NK-92 treated with Interleukin-12 subunit alpha and Interleukin-12 subunit beta, amount 100 ng/mL, for 24 hours (cell line): ENCODE measurements at regions not wholly inside any gene's neighbourhood (a gene's known extent, or its start where the extent isn't known, plus 50 kb on each side); places are given as distances from the start of the nearest gene placed in this dataset.
"Not testable (repeated sequence)": the region's sequence is repeated elsewhere in the genome, so short reads cannot be mapped to it uniquely, and the experiment has no call there.

ENCODE experiments used
- DNase-seq: peaks from one replicate; lab custom pipeline; 2025; lab: John Stamatoyannopoulos, UW

DNA sequence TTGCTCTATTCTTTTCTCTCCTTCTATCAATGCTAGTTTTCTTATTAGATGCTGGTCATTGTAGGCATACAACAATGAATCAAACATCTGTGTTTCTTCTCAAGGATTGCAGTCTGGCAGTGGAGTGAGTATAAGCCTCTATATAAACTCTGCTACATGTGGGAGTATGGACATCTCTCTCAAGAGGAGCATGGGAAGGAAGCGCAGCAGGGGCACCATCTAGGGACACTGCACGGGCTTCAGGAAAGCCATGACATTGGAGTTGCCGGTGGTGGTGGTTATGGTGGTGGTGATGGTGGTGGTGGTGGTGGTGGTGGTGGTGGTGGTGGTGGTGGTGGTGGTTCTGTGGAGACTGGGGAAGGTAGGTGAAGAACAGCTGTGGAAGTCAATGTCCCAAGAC lies 462.6 kb downstream of the RNF144A start:
- DNase-seq, result no peak

DNA sequence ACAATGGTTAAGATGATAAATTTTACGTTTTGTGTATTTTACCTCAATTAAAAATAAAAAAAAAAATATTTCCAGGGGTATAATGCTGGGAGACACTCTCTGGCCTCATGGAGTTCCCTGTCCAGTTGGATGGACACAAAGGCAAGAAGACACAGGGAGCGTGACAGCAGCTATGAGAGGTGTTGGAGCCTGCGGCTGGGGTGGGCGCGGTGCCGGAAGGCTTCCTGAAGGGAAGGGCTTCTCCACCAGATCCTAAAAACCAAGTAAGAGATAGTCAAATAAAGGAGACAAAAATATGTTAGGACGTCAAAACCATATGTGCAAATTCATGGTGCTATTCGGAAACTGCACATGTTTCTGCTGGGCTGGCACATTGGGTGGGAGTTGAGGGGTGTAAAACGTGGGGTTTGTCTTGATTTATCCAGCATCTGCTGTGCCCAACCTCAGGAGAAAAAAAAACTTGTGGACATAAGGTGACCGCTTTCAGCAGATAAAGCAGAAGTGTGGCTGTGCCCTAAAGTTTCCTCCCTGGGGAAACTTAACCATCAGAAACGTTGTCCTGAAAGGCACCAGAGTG lies 467.6 kb downstream of the RNF144A start:
- DNase-seq, result no peak

GRCh38 chr2:7390311-7390710 lies 473.1 kb downstream of the RNF144A start:
- DNase-seq, result not testable (repeated sequence)

DNA sequence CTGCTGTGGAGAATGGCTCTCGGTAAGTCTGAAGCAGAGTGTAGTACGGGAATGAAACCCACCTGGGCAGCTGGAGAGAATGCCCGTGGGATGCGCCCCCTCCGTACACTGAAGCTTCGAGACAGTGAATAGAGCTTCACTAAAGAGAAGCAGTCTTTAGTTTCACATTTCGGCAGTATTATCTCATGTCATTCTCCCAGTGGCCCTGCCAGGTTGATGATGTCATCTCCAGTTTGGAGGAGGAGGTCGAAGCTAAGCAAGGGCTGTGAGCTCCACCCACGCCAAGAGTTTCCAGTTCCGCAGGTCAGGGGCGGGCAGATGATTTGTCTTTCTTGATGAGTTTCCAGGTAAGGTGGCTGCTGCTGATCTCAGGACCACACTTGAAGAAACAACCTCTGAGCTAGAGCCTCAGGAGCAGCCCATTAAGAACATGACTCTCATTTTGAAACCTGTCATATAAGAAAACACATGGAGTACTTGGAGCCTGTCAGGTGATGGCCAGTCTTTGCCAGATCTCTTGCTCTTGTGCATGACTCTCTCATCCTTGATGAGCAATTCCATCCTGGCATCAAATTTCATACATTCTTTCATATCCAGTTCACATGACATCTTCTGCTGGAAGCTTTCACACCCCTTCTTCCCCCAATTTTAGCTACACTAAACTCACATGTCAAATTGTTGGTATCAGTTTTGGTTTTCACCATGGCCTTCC lies 475.0 kb downstream of the RNF144A start:
- no peak for DNase-seq

GRCh38 chr2:7394195-7394594 lies 477.0 kb downstream of the RNF144A start:
- DNase-seq, result no peak

DNA sequence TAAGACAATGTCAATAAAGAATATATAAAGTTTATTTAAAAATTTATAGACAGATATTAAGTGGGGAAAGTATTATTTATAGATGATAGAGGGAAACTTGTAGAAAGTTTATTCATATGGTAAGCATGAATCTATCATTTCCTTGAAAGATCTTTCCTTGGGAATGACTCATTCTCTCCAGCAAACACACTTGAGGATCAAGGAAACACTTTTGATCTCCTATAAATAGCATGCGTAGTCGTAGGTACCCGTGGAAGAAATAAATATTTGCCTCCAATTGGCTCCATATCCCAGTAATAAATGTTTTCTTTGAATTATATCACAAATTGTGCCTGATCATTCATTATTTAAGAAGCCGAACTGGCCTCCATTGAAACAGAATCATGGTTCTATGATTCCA lies 483.4 kb downstream of the RNF144A start:
- no peak for DNase-seq

GRCh38 chr2:7403092-7403775 lies 486.0 kb downstream of the RNF144A start:
- DNase-seq, result no peak

DNA sequence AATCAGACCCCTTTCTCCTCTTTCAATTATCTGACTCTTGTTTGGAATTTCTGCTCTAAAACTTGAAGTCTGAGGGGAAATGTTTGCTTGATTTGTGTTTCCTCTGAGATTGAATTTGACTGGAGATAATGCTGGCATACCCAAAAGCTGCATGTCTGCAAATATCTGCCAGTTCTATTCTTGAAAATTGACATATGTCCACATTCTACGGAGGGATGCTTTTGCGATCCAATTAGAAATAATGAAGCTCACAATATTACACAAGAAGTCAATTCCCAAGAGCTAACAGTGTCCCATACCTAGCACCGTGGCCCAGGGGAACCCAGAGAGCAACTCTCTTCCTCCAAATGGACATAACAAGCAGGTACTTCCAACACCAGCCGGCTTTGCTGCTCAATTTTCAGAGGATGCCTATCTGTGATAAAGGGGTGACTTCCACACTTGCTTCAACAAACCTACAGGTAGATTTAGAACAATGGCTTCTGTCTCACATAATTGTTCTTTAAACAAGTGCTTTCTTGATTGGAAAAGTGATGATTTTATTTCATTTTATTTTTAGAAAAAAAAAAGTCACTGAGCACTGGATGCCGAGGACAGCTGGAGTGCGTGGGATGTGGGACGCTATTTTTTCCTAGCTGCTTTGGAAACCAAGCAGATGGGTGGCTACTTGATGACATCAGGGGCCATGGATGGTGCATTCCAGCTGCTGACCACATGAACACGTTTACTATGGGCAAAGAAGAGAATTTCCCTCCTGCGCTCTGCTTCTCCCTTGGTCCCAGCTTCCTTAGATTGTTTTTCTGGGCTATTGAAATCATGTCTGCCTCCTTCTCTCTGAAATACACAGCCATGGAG lies 488.9 kb downstream of the RNF144A start:
- no peak for DNase-seq

- no peak for DNase-seq
These were observed 489.8 kb downstream of the RNF144A start for GRCh38 chr2:7407001-7407400.

DNA sequence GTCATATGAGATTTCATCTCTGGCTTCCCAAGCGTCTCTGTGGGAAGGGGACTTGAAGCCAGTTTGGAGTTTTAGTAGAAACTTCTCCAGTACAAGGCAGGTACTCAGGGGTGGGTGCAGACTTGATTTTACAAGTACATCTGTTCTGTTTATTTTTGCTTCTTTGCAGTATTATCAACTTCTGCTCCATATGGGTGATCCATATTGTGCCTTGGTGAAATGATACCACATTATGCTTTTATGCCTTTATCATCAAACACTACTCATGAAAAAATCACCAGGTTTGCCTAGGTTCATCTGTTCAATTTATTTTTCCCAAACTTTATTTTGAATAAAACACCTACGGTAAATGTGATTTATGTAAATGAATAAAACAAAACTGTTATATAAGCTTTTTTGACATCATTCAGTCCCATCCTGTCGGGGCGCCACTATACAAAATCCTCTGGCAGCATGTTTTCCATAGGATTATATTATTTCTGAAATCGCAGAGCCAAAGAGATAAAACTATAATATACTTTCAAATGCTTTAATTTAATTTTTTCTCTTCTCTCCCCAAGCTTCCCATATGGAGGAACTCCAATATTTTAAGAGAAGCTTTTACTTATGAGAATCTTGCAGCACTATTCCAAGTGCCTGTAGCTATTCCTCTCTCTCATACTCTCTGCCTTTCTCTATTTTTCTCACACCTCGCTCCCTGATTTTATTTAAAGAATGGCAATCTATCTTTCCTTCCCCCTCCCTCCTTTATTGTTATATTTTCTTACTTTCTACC lies 490.9 kb downstream of the RNF144A start:
- no peak for DNase-seq

GRCh38 chr2:7411691-7412090 lies 494.5 kb downstream of the RNF144A start:
- DNase-seq, result no peak

GRCh38 chr2:7417845-7418742 lies 500.9 kb downstream of the RNF144A start:
- no peak for DNase-seq

- DNase-seq, result no peak
These were observed 502.0 kb downstream of the RNF144A start for GRCh38 chr2:7419186-7419585.

DNA sequence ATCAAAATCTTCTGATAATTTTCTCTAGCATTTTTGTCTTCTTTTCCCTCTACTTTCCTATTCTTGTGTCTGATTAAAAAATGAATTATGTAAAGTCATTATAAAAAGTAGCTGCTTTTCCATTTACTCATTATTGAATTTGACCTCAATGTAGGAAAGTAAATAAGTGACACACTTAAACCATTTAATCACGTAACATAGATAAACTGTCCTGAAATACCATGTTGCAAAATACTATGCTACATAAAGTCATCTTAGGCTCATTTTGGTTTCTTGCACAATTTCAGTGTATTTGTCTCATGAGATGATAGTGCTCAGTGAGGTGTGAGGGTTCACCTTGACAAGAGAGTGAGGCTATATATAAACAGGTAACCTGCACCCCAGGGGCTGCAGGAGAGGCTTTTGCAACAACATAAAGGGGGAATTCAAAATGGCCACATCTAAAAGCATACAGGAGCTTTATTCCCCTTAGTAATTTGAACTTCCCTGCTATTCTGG lies 502.7 kb downstream of the RNF144A start:
- DNase-seq, result no peak

- DNase-seq, result no peak
These were observed 503.3 kb downstream of the RNF144A start for GRCh38 chr2:7420530-7420929.

GRCh38 chr2:7424481-7424880 lies 507.3 kb downstream of the RNF144A start:
- DNase-seq, result no peak

DNA sequence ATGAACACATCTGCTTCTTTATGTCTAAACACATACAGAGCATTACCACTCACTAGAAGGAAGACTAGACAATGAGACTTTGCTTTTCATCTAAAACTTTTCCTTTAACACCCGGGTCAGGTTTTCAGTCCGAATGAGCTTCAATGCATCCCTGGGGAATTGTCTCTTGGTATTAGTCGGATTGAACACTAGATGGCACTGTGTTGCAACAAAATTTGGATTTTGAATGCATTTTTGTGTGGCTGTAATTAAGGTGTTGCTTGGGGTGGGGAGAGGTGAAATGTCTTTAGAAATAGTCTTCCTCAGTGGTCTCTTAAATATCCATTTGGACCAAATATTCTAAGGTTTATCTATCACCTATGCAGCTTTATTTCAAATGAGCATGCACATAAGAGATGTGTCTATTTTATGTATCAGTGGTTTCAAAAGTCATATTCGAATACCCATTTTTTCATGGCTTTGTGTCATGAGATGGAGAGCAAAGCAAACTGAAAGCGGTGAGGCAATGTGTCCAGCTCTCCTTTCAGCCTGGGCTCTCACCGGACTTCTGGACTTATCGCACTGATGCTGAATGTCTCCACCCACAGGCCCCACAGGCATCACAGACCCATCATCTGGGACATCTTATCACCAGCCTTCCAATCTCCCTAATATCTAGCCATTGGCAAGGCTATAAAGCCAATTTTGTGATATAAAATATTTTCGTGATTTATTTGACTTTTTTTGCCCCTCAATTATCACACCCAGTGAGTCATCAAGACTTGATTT lies 510.3 kb downstream of the RNF144A start:
- no peak for DNase-seq

DNA sequence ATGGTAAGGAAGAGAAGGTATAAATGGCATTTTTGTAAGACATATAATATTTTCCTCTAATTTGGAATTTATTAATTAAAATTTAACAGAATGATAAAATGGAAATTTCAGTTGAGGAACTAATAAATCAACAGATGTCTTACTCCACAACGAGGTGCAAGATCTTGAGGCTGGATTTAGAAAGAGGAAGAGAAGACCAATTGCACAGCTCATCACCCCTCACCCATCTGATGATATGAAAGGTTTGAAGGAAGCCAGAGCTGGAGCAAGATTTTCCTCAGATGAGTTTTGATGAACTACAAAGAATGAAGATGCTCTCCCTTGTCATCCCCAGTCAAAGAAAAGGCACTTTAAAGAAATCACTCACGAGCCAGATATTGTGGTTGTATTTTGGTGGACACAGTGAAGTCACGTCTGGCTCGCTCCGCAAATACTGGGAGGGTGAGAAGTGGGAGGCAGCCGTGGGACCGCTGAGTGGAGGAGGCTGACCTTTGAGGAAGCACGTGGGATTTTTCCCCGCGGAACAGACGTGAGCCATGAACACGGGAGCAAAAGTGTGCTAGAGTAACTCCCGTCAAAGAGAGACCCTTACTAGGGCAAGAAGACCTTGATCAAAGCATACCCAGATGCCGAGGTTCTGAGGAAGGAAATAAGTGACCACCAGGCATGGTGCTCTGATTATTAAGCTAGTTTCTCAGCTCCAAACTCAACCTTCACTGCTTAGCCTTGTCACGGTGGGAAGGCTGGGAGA lies 511.4 kb downstream of the RNF144A start:
- no peak for DNase-seq

DNA sequence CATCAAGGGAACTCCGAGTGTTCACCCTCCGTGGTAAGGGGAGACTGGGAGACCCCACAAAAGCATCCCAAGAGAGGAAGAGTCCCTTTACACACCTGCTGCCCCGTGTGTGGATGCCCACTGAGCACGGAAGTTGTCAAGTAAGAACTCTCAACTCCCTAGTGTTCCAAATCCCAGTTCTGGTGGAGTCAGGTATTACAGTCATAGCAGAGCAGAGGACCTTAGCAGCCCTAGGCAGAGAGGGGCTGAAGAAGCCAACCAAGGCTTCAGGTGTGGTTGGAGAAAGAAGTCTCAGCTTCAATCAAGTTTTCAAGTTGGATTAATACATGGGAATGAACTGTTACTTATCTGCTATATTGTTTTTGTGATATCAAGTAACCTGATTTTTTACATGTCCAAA lies 512.5 kb downstream of the RNF144A start:
- DNase-seq, result no peak
